AG09309 (cell line): ENCODE measurements at regions not wholly inside any gene's neighbourhood (a gene's known extent, or its start where the extent isn't known, plus 50 kb on each side); places are given as distances from the start of the nearest gene placed in this dataset.
"Not testable (repeated sequence)": the region's sequence is repeated elsewhere in the genome, so short reads cannot be mapped to it uniquely, and the experiment has no call there.

Source experiments
- DNase-seq: peaks from one replicate; pipeline ENCODE4 v3.0.0-alpha.2; 2010; ENCODE audit warnings: low read depth
- H3K4me3 ChIP-seq: 2 replicates; pipeline ENCODE4 v1.5.1; 2011; ENCODE audit warnings: mild to moderate bottlenecking, low read depth, low read length, moderate library complexity; ENCODE audit not compliant: control insufficient read depth
- TF ChIP-seq, protein P1 (sequence below): IDR thresholded peaks from 2 replicates; pipeline ENCODE4 v1.5.1; 2011; ENCODE audit warnings: mild to moderate bottlenecking, low read depth, low read length, inconsistent platforms; ENCODE audit not compliant: insufficient read depth, control insufficient read depth; ENCODE audit errors: missing control alignments

DNA sequence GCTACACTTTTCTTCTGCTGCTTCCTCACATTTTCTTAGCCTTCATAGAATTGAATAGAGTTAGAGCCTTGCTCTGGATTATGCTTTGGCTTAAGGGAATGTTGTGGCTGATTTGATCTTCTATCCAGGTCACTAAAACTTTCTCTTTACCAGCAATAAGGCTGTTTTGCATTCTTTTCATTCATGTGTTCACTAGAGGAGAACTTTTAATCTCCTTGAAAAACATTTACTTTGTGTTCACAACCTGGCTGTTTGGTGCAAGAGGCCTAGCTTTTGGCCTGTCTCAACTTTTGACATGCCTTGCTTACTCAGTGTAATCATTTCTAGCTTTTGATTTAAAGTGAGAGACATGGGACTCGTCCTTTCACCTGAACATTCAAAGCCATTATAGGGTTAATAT is 87.7 kb upstream of the RAB40AL start:
- TF ChIP-seq, protein P1, sequence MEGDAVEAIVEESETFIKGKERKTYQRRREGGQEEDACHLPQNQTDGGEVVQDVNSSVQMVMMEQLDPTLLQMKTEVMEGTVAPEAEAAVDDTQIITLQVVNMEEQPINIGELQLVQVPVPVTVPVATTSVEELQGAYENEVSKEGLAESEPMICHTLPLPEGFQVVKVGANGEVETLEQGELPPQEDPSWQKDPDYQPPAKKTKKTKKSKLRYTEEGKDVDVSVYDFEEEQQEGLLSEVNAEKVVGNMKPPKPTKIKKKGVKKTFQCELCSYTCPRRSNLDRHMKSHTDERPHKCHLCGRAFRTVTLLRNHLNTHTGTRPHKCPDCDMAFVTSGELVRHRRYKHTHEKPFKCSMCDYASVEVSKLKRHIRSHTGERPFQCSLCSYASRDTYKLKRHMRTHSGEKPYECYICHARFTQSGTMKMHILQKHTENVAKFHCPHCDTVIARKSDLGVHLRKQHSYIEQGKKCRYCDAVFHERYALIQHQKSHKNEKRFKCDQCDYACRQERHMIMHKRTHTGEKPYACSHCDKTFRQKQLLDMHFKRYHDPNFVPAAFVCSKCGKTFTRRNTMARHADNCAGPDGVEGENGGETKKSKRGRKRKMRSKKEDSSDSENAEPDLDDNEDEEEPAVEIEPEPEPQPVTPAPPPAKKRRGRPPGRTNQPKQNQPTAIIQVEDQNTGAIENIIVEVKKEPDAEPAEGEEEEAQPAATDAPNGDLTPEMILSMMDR, result no peak
- DNase-seq, result no peak
- no peak overlapping the region for H3K4me3 ChIP-seq

GRCh38 chrX:102858826-102859549 is 78.1 kb upstream of the RAB40AL start:
- not testable (repeated sequence) for H3K4me3 ChIP-seq, DNase-seq

GRCh38 chrX:102859550-102859871 is 77.6 kb upstream of the RAB40AL start:
- DNase-seq, result no peak
- TF ChIP-seq, protein P1, result no peak
- no peak overlapping the region for H3K4me3 ChIP-seq

DNA sequence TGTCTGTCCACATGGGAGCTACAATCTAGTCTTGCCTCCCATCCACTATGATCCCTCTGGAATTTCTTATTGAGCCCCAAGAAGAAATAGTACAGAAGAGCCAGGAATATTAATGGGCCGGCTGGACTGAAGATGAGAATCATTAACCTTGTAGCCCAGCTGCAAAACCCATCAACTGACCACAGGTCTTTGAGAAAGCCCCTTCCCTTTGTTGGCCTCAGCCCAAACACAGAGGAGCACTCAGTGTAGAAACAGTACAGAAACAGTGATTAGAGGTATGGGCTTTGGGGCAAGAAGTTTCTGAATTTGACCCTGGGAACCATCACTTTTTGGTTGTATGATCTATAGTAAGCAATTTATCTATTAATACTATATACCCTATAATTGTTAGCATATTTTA is 76.8 kb upstream of the RAB40AL start:
- no peak overlapping the region for H3K4me3 ChIP-seq
- DNase-seq, result no peak
- TF ChIP-seq, protein P1, result no peak

DNA sequence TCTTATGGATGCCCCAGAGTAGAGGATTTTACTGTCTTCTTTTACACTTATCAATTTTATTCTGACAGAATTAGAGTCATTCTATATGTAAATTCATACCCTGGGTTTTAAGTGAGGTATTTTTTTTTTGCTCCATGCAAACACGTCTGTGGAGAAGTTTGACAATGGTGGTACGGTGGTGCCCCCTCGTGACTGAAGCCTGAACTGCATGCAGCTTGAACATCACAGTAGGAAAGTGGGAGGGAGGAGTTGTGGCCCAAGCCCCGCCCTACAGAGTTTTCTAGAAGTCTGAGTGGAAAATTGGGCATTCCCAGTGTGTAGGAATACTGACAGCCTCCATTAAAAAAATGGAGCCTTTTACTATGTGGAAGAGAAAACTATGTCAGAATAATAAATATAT is 73.3 kb upstream of the RAB40AL start:
- DNase-seq, result peak; percentile 29
- TF ChIP-seq, protein P1, result peak; percentile 88

DNA sequence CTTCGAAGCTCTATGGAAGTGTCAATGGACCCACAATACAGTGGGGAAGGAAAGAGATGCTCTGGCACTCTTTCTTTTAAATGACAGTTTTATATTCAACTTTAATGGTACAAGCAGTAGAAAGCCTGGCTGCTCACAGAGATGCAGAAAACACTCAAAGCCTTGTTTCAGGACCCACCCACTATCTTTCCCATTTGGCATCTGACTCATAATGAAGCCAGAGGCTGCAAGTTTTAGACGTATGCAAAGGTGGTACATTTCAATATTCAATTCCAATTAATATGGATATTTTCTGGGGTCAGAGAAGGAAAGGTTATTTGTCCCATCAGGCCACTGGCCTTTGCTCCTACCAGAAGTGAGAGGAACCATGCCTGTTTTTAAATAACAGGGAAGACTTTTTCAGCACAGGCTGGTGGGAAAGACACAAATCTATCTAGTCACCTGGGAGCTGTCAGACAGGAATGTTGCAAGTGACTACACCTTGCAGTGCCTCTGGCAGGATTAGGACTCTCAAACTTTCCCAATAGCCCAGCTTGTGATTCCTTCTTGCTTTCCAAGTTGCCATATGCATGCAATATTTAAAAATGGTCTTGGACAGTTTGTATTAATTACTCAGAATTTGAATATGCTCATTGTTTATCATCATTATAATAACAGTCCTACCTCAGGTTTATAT is 70.0 kb upstream of the RAB40AL start:
- TF ChIP-seq, protein P1, result no peak
- H3K4me3 ChIP-seq, result no peak overlapping the region
- DNase-seq, result no peak

More for the DNA sequence above, 73.3 kb upstream of the RAB40AL start:
- H3K4me3 ChIP-seq, result no peak overlapping the region

GRCh38 chrX:102883491-102883890 is 53.6 kb upstream of the RAB40AL start:
- TF ChIP-seq, protein P1, result no peak
- H3K4me3 ChIP-seq, result no peak overlapping the region
- no peak for DNase-seq
